Adrenal gland (tissue), 5 donors: ENCODE measurements at regions not wholly inside any gene's neighbourhood (a gene's known extent, or its start where the extent isn't known, plus 50 kb on each side); places are given as distances from the start of the nearest gene placed in this dataset.

Experiments
- CTCF ChIP-seq, 6 experiments: fragments of 450-650 bp in 4 of 6; fragments of 200-600 bp in 2 of 6; sonication (generic) in 1 of 6; IDR thresholded peaks; 1 replicate in 5 of 6; 2 replicates in 1 of 6; pipeline versions ENCODE4 v1.5.1 to v1.8.0; 2016 to 2021; ENCODE audit warnings: antibody characterized with exemption in 6 of 6, mild to moderate bottlenecking in 2 of 6, moderate library complexity in 1 of 6
- POLR2A ChIP-seq, 2 donors: fragments of 450-650 bp; IDR thresholded peaks; one replicate each; pipeline ENCODE4 v1.6.1; 2017; ENCODE audit warnings: antibody characterized with exemption in 2 of 2, mild to moderate bottlenecking in 2 of 2, moderate library complexity in 1 of 2
- donor health status: DM: no; HTN: no; CAD: no.

- TF ChIP-seq CTCF (IDR thresholded peaks at IDR 0.05) = peak in 1 of 6 experiments; percentile 23
- TF ChIP-seq POLR2A (IDR thresholded peaks at IDR 0.05) = no peak
These were observed 107.7 kb upstream of the SPATA13 start for GRCh38 chr13:24052547-24053518.
